HepG2 (cell line): ENCODE measurements at regions not wholly inside any gene's neighbourhood (a gene's known extent, or its start where the extent isn't known, plus 50 kb on each side); places are given as distances from the start of the nearest gene placed in this dataset.

ENCODE experiments used
- ATAC-seq: fragments of 200-7000 bp; cut with Tn5 transposase; 3 replicates; pipeline ENCODE4 v1.9.1; 2020; ENCODE audit warnings: mild to moderate bottlenecking, moderate library complexity
- BruUV-seq: library from RNA; stranded (reverse); fragments of 400-500 nt; replicated peaks from 2 replicates; lab custom pipeline; 2021; lab: Mats Ljungman, UMichigan
- CTCF ChIA-PET: fragments of 300-600 bp; formaldehyde crosslinking; extraction: SDS; loops from one replicate; lab custom pipeline; 2021; ENCODE audit warnings: low total read pairs, inconsistent platforms, low intra/inter-chr PET ratio; lab: Yijun Ruan, JAX
- POLR2A ChIA-PET: fragments of 350-600 bp; sonication (Branson Sonifier 250); formaldehyde crosslinking; loops from one replicate; lab custom pipeline; 2020; ENCODE audit warnings: antibody characterized with exemption, inconsistent platforms; lab: Yijun Ruan, JAX
- DNase-seq: peaks from one replicate; pipeline ENCODE4 v3.0.0-alpha.2; 2015; ENCODE audit warnings: low spot score
- FAIRE-seq: peaks from 3 replicates; lab custom pipeline; 2011; peaks lifted over from hg19 to GRCh38; lab: Jason Lieb, UNC
- H2AFZ ChIP-seq: one replicate; pipeline ENCODE4 v1.6.1; 2011; ENCODE audit warnings: low read length, inconsistent platforms
- H3K27ac ChIP-seq: fragments of 300-600 bp; 3 replicates; pipeline ENCODE4 v1.8.0; 2011; ENCODE audit warnings: mixed run types, mild to moderate bottlenecking, mixed read lengths, low read length, inconsistent platforms; ENCODE audit not compliant: insufficient read depth; ENCODE audit errors: extremely low read length
- H3K27me3 ChIP-seq, 2 experiments: fragments of 200-600 bp in 1 of 2; 2 replicates in 1 of 2; 3 replicates in 1 of 2; pipeline versions ENCODE4 v1.6.0 to v1.8.0; 2011; ENCODE audit warnings: low read length in 2 of 2, mild to moderate bottlenecking in 2 of 2, moderate library complexity in 2 of 2, inconsistent platforms in 1 of 2; ENCODE audit not compliant: insufficient read depth in 2 of 2, control insufficient read depth in 1 of 2
- H3K36me3 ChIP-seq, 2 experiments: fragments of 200-600 bp in 1 of 2; replicated peaks in 1 of 2; 2 replicates in 1 of 2; 3 replicates in 1 of 2; pipeline versions ENCODE4 v1.5.1 to v1.8.0; 2011; ENCODE audit warnings: low read length in 2 of 2, inconsistent platforms in 1 of 2; ENCODE audit not compliant: insufficient read depth in 2 of 2, control insufficient read depth in 1 of 2
- H3K4me1 ChIP-seq: 2 replicates; pipeline ENCODE4 v1.5.1; 2012; ENCODE audit warnings: low read length, inconsistent platforms; ENCODE audit not compliant: insufficient read depth
- H3K4me2 ChIP-seq: 2 replicates; pipeline ENCODE4 v1.6.0; 2011; ENCODE audit warnings: low read depth, low read length, inconsistent platforms
- H3K4me3 ChIP-seq, 3 experiments: fragments of 200-600 bp in 1 of 3; sonication (generic), shearing (Covaris generic) in 1 of 3; replicated peaks in 1 of 3; 2 replicates each; pipeline ENCODE4 v1.5.1; 2011 to 2016; ENCODE audit warnings: low read length in 3 of 3, inconsistent platforms in 2 of 3, low read depth in 2 of 3, mild to moderate bottlenecking in 2 of 3, control low read depth in 1 of 3, mixed read lengths in 1 of 3; ENCODE audit not compliant: insufficient read depth in 1 of 3
- H3K79me2 ChIP-seq: one replicate; pipeline ENCODE4 v1.6.1; 2011; ENCODE audit warnings: low read length, inconsistent platforms; ENCODE audit not compliant: insufficient read depth
- H3K9ac ChIP-seq: 2 replicates; pipeline ENCODE4 v1.6.0; 2011; ENCODE audit warnings: mild to moderate bottlenecking, low read depth, low read length, inconsistent platforms; ENCODE audit not compliant: insufficient read depth
- H3K9me3 ChIP-seq: 2 replicates; pipeline ENCODE4 v1.5.1; 2012; ENCODE audit warnings: mild to moderate bottlenecking, low read length
- H4K20me1 ChIP-seq: 2 replicates; pipeline ENCODE4 v1.6.0; 2011; ENCODE audit warnings: inconsistent platforms, mild to moderate bottlenecking, low read length, moderate library complexity; ENCODE audit not compliant: insufficient read depth
- ARID3A ChIP-seq: IDR thresholded peaks from 2 replicates; pipeline ENCODE4 v1.6.1; 2012; ENCODE audit warnings: low read depth, low read length, improper control_type of control experiment
- ATF1 ChIP-seq: IDR thresholded peaks from 2 replicates; pipeline ENCODE4 v1.6.1; 2016; ENCODE audit warnings: mild to moderate bottlenecking, control low read depth
- ATF2 ChIP-seq: sonication (generic); formaldehyde crosslinking; IDR thresholded peaks from 2 replicates; pipeline ENCODE4 v1.4.0; 2020; ENCODE audit warnings: missing genetic modification reagents
- ATF7 ChIP-seq, 2 experiments: fragments of 450-650 bp in 1 of 2; sonication (generic) in 1 of 2; formaldehyde crosslinking in 1 of 2; IDR thresholded peaks; 2 replicates each; pipeline versions ENCODE4 v1.4.0 to v1.6.1; 2016 to 2020; ENCODE audit warnings: antibody characterized with exemption in 1 of 2, mild to moderate bottlenecking in 1 of 2, missing genetic modification reagents in 1 of 2
- CEBPG ChIP-seq: IDR thresholded peaks from 2 replicates; pipeline ENCODE4 v1.6.1; 2016
- CREB1 ChIP-seq, 2 experiments: fragments of 450-650 bp in 1 of 2; IDR thresholded peaks; 2 replicates each; pipeline ENCODE4 v1.6.1; 2016 to 2017; ENCODE audit warnings: control low read depth in 1 of 2, mild to moderate bottlenecking in 1 of 2, missing compliant biosample characterization in 1 of 2, missing genetic modification characterization in 1 of 2
- FOXA3 ChIP-seq: IDR thresholded peaks from 2 replicates; pipeline ENCODE4 v1.6.1; 2016; ENCODE audit warnings: missing genetic modification reagents, missing compliant biosample characterization
- FOXJ3 ChIP-seq: sonication (generic); formaldehyde crosslinking; IDR thresholded peaks from 2 replicates; pipeline ENCODE4 v1.4.0; 2020; ENCODE audit warnings: missing genetic modification reagents, mild to moderate bottlenecking, borderline replicate concordance
- FOXK1 ChIP-seq: sonication (generic); formaldehyde crosslinking; IDR thresholded peaks from 2 replicates; pipeline ENCODE4 v1.4.0; 2020; ENCODE audit warnings: low read depth, missing genetic modification reagents, borderline replicate concordance
- FOXP1 ChIP-seq, 2 experiments: fragments of 450-650 bp in 1 of 2; IDR thresholded peaks; 2 replicates each; pipeline ENCODE4 v1.6.1; 2017 to 2018; ENCODE audit warnings: antibody characterized with exemption in 1 of 2
- GATAD2A ChIP-seq: IDR thresholded peaks from 2 replicates; pipeline ENCODE4 v1.6.1; 2016
- HMG20A ChIP-seq: IDR thresholded peaks from 2 replicates; pipeline ENCODE4 v1.6.1; 2016; ENCODE audit warnings: borderline replicate concordance
- HNF4G ChIP-seq, 2 experiments: sonication (generic) in 1 of 2; formaldehyde crosslinking in 1 of 2; IDR thresholded peaks; 2 replicates each; pipeline versions ENCODE4 v1.4.0 to v1.6.1; 2011 to 2020; ENCODE audit warnings: borderline replicate concordance in 2 of 2, low read depth in 2 of 2, mild to moderate bottlenecking in 2 of 2, low read length in 1 of 2, missing genetic modification reagents in 1 of 2, moderate library complexity in 1 of 2
- MIER3 ChIP-seq: IDR thresholded peaks from 2 replicates; pipeline ENCODE4 v1.6.1; 2016; ENCODE audit warnings: missing compliant biosample characterization, borderline replicate concordance
- POGZ ChIP-seq: sonication (generic); formaldehyde crosslinking; IDR thresholded peaks from 2 replicates; pipeline ENCODE4 v1.4.0; 2020; ENCODE audit warnings: mild to moderate bottlenecking, missing genetic modification reagents
- SMAD3 ChIP-seq: sonication (generic); formaldehyde crosslinking; IDR thresholded peaks from 2 replicates; pipeline ENCODE4 v1.4.0; 2020; ENCODE audit warnings: missing genetic modification reagents
- SOX5 ChIP-seq: IDR thresholded peaks from 2 replicates; pipeline ENCODE4 v1.6.1; 2016; ENCODE audit warnings: borderline replicate concordance
- SOX6 ChIP-seq, 2 experiments: fragments of 450-650 bp in 1 of 2; sonication (generic) in 1 of 2; formaldehyde crosslinking in 1 of 2; IDR thresholded peaks; 2 replicates each; pipeline versions ENCODE4 v1.4.0 to v1.6.1; 2017 to 2020; ENCODE audit warnings: antibody characterized with exemption in 1 of 2, mild to moderate bottlenecking in 1 of 2, missing genetic modification reagents in 1 of 2
- THAP11 ChIP-seq: IDR thresholded peaks from 2 replicates; pipeline ENCODE4 v1.6.1; 2016; ENCODE audit warnings: missing biosample characterization, missing genetic modification reagents
- ZBTB21 ChIP-seq: sonication (generic); formaldehyde crosslinking; IDR thresholded peaks from 2 replicates; pipeline ENCODE4 v1.4.0; 2020; ENCODE audit warnings: missing genetic modification reagents
- ZNF720 ChIP-seq: sonication (generic); formaldehyde crosslinking; IDR thresholded peaks from 2 replicates; pipeline ENCODE4 v1.4.0; 2020; ENCODE audit warnings: missing genetic modification reagents
- in situ Hi-C: cut with HindIII; loops from 2 replicates; pipeline ENCODE4 v1.10.0; 2017; ENCODE audit warnings: low pct_unique_long_range_greater_than_20kb; ENCODE audit not compliant: extremely low pct_ligation_motif_present
- intact Hi-C: fragments of 100-400 bp; cut with micrococcal nuclease; formaldehyde crosslinking; loops from one replicate; pipeline ENCODE4 v1.10.0; 2022; ENCODE audit not compliant: unreplicated experiment
- TF ChIP-seq, protein P1 (sequence below), 2 experiments: fragments of 450-650 bp in 1 of 2; sonication (generic) in 1 of 2; formaldehyde crosslinking; IDR thresholded peaks; 2 replicates each; pipeline versions ENCODE4 v1.5.0 to v1.8.0; 2020 to 2022; ENCODE audit warnings: mild to moderate bottlenecking in 1 of 2, missing genetic modification reagents in 1 of 2

GRCh38 chr2:138137949-138138348, 173.7 kb downstream of the HNMT start:
- Histone ChIP-seq H3K4me1 (peaks cover 19% of the 10 kb centered on the region), H3K27ac (no peak overlapping the region), H3K9me3 (no peaks in the 10 kb centered on the region), H4K20me1 (no peaks in the 10 kb centered on the region), H3K36me3 (no peaks in the 10 kb centered on the region), H2AFZ (no peak overlapping the region), H3K4me3 (no peak overlapping the region), H3K79me2 (no peaks in the 10 kb centered on the region), H3K4me2 (0 out of 2 replicates have a peak overlapping the region, but pooled peaks have one; percentile 0), H3K9ac (no peak overlapping the region), H3K27me3 (no peaks in the 10 kb centered on the region)
- DNase-seq (peak; percentile 63), ATAC-seq (peak; percentile 80), FAIRE-seq (no peak)
- ChIA-PET POLR2A (no interaction called here), CTCF (no interaction called here)
- intact Hi-C loops (loop anchor here (2.0 kb wide), 1 partner anchor 27 kb away; no protein-coding TSS in a partner anchor), in situ Hi-C loops (no loop called here)
- no TSS peak for BruUV-seq
- peak; percentile 70 for TF ChIP-seq ARID3A
- no peak for TF ChIP-seq ATF1 (CRISPR knock-in tag)
- no peak for TF ChIP-seq HNF4G (IDR thresholded peaks at IDR 0.05; ENCODE audit: borderline replicate concordance, low read depth, low read length)
- TF ChIP-seq HNF4G (CRISPR knock-in tag; IDR thresholded peaks at IDR 0.05; ENCODE audit: borderline replicate concordance, low read depth), result no peak
- 0 out of 2 replicates have a peak, but pooled peaks have one; percentile 29 for TF ChIP-seq POGZ (CRISPR knock-in tag)
- TF ChIP-seq SOX6 (IDR thresholded peaks at IDR 0.05), result no peak
- peak; percentile 81; the same call in 1 of the 2 replicates for TF ChIP-seq SOX6 (CRISPR knock-in tag; IDR thresholded peaks at IDR 0.05)
- no peak for TF ChIP-seq SMAD3 (CRISPR knock-in tag)
- 0 out of 2 replicates have a peak, but pooled peaks have one; percentile 38 for TF ChIP-seq CREB1 (IDR thresholded peaks at IDR 0.05)
- peak; percentile 70 for TF ChIP-seq CREB1 (CRISPR knock-in tag; IDR thresholded peaks at IDR 0.05)
- TF ChIP-seq, protein P1, sequence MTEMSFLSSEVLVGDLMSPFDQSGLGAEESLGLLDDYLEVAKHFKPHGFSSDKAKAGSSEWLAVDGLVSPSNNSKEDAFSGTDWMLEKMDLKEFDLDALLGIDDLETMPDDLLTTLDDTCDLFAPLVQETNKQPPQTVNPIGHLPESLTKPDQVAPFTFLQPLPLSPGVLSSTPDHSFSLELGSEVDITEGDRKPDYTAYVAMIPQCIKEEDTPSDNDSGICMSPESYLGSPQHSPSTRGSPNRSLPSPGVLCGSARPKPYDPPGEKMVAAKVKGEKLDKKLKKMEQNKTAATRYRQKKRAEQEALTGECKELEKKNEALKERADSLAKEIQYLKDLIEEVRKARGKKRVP (CRISPR knock-in tag; IDR thresholded peaks at IDR 0.05), result peak in 1 of 2 experiments; percentile 97; a peak in 2 of 4 replicates
- TF ChIP-seq MIER3 (CRISPR knock-in tag), result peak; percentile 32; the same call in 1 of the 2 replicates
- peak; percentile 42; the same call in 1 of the 2 replicates for TF ChIP-seq FOXK1
- peak; percentile 38; the same call in 1 of the 2 replicates for TF ChIP-seq THAP11 (CRISPR knock-in tag)
- TF ChIP-seq GATAD2A (CRISPR knock-in tag), result peak; percentile 76
- peak; percentile 35; the same call in 1 of the 2 replicates for TF ChIP-seq FOXJ3
- peak; percentile 49 for TF ChIP-seq CEBPG (CRISPR knock-in tag)
- TF ChIP-seq FOXP1 (IDR thresholded peaks at IDR 0.05), result no peak
- peak; percentile 79 for TF ChIP-seq FOXP1 (CRISPR knock-in tag; IDR thresholded peaks at IDR 0.05)
- TF ChIP-seq ATF2 (CRISPR knock-in tag), result peak; percentile 85
- no peak for TF ChIP-seq ZNF720
- TF ChIP-seq ATF7 (IDR thresholded peaks at IDR 0.05), result peak; percentile 81
- TF ChIP-seq ATF7 (CRISPR knock-in tag; IDR thresholded peaks at IDR 0.05), result no peak
- peak; percentile 84 for TF ChIP-seq FOXA3 (CRISPR knock-in tag)
- peak; percentile 43; the same call in 1 of the 2 replicates for TF ChIP-seq HMG20A (CRISPR knock-in tag)
- peak; percentile 69 for TF ChIP-seq ZBTB21
- TF ChIP-seq SOX5, result peak; percentile 49; the same call in 1 of the 2 replicates
